K562 (cell line): ENCODE measurements at regions not wholly inside any gene's neighbourhood (a gene's known extent, or its start where the extent isn't known, plus 50 kb on each side); places are given as distances from the start of the nearest gene placed in this dataset.
"Not testable (repeated sequence)": the region's sequence is repeated elsewhere in the genome, so short reads cannot be mapped to it uniquely, and the experiment has no call there.

Experiments used
- BACH1 ChIP-seq: fragments of 200-800 bp; sonication (Bioruptor generic); IDR thresholded peaks from 2 replicates; pipeline ENCODE4 v1.6.1; 2016; ENCODE audit warnings: missing genetic modification characterization, missing compliant biosample characterization
- DPF2 ChIP-seq: fragments of 450-650 bp; IDR thresholded peaks from 2 replicates; pipeline ENCODE4 v1.6.1; 2016
- GTF2F1 ChIP-seq: IDR thresholded peaks from 2 replicates; pipeline ENCODE4 v1.6.1; 2011; ENCODE audit warnings: low read depth, low read length, improper control_type of control experiment
- KLF10 ChIP-seq: fragments of 250-450 bp; sonication (Bioruptor Pico); IDR thresholded peaks from 2 replicates; pipeline ENCODE4 v1.6.1; 2021; ENCODE audit warnings: matching md5 sums
- POU5F1 ChIP-seq: fragments of 150-350 bp; IDR thresholded peaks from 2 replicates; pipeline ENCODE4 v1.6.1; 2014; ENCODE audit warnings: borderline replicate concordance, low read length, low read depth, mild to moderate bottlenecking; ENCODE audit not compliant: partially characterized antibody
- TCF7 ChIP-seq: sonication (generic); IDR thresholded peaks from 2 replicates; pipeline ENCODE4 v1.6.1; 2016; ENCODE audit warnings: antibody characterized with exemption, borderline replicate concordance
- ZNF12 ChIP-seq: sonication (generic); formaldehyde crosslinking; IDR thresholded peaks from 2 replicates; pipeline ENCODE4 v1.4.0; 2020; ENCODE audit warnings: mild to moderate bottlenecking, missing genetic modification reagents
- ZNF232 ChIP-seq: sonication (generic); formaldehyde crosslinking; IDR thresholded peaks from 2 replicates; pipeline ENCODE4 v1.8.0; 2022; ENCODE audit warnings: mild to moderate bottlenecking, missing genetic modification reagents
- ZNF239 ChIP-seq: fragments of 250-450 bp; sonication (Bioruptor Pico); IDR thresholded peaks from 2 replicates; pipeline ENCODE4 v1.4.0; 2020; ENCODE audit warnings: mild to moderate bottlenecking
- ZNF384 ChIP-seq: IDR thresholded peaks from 2 replicates; pipeline ENCODE4 v1.6.1; 2012; ENCODE audit warnings: low read depth, low read length, improper control_type of control experiment
- TF ChIP-seq, protein P1 (sequence below): fragments of 250-450 bp; sonication (Bioruptor Pico); IDR thresholded peaks from 2 replicates; pipeline ENCODE4 v1.5.0; 2021; ENCODE audit warnings: mild to moderate bottlenecking, borderline replicate concordance
- TF ChIP-seq, protein P2 (sequence below): fragments of 150-350 bp; IDR thresholded peaks from 2 replicates; pipeline ENCODE4 v1.6.1; 2014; ENCODE audit warnings: low read depth, mild to moderate bottlenecking, low read length, borderline replicate concordance
- TF ChIP-seq, protein P3 (sequence below): sonication (generic); formaldehyde crosslinking; IDR thresholded peaks from 2 replicates; pipeline ENCODE4 v1.8.1; 2023; ENCODE audit warnings: mild to moderate bottlenecking, missing genetic modification reagents

DNA sequence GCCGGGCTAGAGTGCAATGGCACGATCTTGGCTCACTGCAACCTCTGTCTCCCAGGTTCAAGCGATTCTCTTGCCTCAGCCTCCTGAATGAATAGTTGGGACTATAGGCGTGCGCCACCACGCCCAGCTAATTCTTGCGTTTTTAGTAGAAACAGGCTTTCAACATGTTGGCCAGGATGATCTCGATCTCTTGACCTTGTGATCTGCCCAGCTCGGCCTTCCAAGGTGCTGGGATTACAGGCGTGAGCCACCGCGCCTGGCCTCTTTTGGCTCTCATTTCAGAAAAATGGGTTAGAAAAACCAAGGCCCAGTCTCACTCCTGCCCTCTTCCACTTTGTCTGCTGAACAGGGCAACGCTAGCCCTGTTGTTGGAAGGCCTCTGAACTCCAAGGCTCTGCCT lies 72.0 kb upstream of the JCAD start:
- TF ChIP-seq ZNF232 (CRISPR knock-in tag); TCF7; DPF2; ZNF239; GTF2F1; KLF10 (CRISPR knock-in tag); ZNF12 (CRISPR knock-in tag); BACH1 (tag); ZNF384; POU5F1: not testable (repeated sequence)
- TF ChIP-seq, protein P1, sequence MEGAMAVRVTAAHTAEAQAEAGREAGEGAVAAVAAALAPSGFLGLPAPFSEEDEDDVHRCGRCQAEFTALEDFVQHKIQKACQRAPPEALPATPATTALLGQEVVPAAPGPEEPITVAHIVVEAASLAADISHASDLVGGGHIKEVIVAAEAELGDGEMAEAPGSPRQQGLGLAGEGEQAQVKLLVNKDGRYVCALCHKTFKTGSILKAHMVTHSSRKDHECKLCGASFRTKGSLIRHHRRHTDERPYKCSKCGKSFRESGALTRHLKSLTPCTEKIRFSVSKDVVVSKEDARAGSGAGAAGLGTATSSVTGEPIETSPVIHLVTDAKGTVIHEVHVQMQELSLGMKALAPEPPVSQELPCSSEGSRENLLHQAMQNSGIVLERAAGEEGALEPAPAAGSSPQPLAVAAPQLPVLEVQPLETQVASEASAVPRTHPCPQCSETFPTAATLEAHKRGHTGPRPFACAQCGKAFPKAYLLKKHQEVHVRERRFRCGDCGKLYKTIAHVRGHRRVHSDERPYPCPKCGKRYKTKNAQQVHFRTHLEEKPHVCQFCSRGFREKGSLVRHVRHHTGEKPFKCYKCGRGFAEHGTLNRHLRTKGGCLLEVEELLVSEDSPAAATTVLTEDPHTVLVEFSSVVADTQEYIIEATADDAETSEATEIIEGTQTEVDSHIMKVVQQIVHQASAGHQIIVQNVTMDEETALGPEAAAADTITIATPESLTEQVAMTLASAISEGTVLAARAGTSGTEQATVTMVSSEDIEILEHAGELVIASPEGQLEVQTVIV (CRISPR knock-in tag), result not testable (repeated sequence)
- TF ChIP-seq, protein P2, sequence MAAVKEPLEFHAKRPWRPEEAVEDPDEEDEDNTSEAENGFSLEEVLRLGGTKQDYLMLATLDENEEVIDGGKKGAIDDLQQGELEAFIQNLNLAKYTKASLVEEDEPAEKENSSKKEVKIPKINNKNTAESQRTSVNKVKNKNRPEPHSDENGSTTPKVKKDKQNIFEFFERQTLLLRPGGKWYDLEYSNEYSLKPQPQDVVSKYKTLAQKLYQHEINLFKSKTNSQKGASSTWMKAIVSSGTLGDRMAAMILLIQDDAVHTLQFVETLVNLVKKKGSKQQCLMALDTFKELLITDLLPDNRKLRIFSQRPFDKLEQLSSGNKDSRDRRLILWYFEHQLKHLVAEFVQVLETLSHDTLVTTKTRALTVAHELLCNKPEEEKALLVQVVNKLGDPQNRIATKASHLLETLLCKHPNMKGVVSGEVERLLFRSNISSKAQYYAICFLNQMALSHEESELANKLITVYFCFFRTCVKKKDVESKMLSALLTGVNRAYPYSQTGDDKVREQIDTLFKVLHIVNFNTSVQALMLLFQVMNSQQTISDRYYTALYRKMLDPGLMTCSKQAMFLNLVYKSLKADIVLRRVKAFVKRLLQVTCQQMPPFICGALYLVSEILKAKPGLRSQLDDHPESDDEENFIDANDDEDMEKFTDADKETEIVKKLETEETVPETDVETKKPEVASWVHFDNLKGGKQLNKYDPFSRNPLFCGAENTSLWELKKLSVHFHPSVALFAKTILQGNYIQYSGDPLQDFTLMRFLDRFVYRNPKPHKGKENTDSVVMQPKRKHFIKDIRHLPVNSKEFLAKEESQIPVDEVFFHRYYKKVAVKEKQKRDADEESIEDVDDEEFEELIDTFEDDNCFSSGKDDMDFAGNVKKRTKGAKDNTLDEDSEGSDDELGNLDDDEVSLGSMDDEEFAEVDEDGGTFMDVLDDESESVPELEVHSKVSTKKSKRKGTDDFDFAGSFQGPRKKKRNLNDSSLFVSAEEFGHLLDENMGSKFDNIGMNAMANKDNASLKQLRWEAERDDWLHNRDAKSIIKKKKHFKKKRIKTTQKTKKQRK, result not testable (repeated sequence)
- TF ChIP-seq, protein P3, sequence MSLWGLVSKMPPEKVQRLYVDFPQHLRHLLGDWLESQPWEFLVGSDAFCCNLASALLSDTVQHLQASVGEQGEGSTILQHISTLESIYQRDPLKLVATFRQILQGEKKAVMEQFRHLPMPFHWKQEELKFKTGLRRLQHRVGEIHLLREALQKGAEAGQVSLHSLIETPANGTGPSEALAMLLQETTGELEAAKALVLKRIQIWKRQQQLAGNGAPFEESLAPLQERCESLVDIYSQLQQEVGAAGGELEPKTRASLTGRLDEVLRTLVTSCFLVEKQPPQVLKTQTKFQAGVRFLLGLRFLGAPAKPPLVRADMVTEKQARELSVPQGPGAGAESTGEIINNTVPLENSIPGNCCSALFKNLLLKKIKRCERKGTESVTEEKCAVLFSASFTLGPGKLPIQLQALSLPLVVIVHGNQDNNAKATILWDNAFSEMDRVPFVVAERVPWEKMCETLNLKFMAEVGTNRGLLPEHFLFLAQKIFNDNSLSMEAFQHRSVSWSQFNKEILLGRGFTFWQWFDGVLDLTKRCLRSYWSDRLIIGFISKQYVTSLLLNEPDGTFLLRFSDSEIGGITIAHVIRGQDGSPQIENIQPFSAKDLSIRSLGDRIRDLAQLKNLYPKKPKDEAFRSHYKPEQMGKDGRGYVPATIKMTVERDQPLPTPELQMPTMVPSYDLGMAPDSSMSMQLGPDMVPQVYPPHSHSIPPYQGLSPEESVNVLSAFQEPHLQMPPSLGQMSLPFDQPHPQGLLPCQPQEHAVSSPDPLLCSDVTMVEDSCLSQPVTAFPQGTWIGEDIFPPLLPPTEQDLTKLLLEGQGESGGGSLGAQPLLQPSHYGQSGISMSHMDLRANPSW (CRISPR knock-in tag), result not testable (repeated sequence)
